Ectodermal cell (in vitro differentiated cells): ENCODE measurements at regions not wholly inside any gene's neighbourhood (a gene's known extent, or its start where the extent isn't known, plus 50 kb on each side); places are given as distances from the start of the nearest gene placed in this dataset.
"Not testable (repeated sequence)": the region's sequence is repeated elsewhere in the genome, so short reads cannot be mapped to it uniquely, and the experiment has no call there.

Source experiments
- H3K27ac ChIP-seq: 2 replicates; pipeline ENCODE4 v1.7.0; 2013; ENCODE audit warnings: mild to moderate bottlenecking, low read depth, low read length; ENCODE audit not compliant: insufficient read depth, poor library complexity, severe bottlenecking
- H3K27me3 ChIP-seq: 2 replicates; pipeline ENCODE4 v1.7.0; 2013; ENCODE audit warnings: mild to moderate bottlenecking, low read length; ENCODE audit not compliant: insufficient read depth, control insufficient read depth, poor library complexity, severe bottlenecking
- H3K36me3 ChIP-seq: one replicate; pipeline ENCODE4 v1.7.0; 2013; ENCODE audit warnings: low read length; ENCODE audit not compliant: control insufficient read depth, insufficient read depth
- H3K4me1 ChIP-seq: one replicate; pipeline ENCODE4 v1.7.0; 2013; ENCODE audit warnings: low read length; ENCODE audit not compliant: control insufficient read depth, insufficient read depth
- H3K4me3 ChIP-seq: 2 replicates; pipeline ENCODE4 v1.7.0; 2013; ENCODE audit warnings: low read depth, low read length, control low read depth; ENCODE audit not compliant: insufficient read depth
- H3K9me3 ChIP-seq: 2 replicates; pipeline ENCODE4 v1.7.0; 2013; ENCODE audit warnings: mild to moderate bottlenecking, low read length, moderate library complexity; ENCODE audit not compliant: control insufficient read depth
- WGBS, 2 experiments: methylation state at CpG; one replicate each; pipeline ENCODE4 v1.1.7; 2013; ENCODE audit warnings: missing lambda C conversion rate in 2 of 2; 5-methylcytosine and 5-hydroxymethylcytosine counted together

DNA sequence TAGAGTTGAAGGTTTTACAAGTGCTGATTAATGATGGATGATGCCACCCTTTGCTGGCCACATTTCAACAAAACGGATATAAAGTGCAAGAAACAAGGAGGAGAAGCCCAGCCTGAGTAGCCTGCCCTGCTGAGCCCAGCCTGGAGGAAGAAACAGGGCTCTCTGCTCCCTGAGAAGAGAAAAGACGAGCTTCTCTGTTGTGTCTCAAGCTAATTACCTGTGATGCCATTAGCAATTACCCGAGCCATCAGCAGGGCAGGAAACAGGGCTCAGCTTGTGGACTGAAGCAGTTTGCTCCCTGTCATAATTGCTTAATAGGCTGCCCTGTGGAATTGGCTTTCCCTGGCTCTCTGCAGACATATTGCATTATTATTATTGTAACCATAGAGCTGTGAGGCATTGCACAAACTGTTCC is 709.3 kb upstream of the AUTS2 start:
- 75 to 77% methylated on average over 3 of the region's 3 CpGs for WGBS, 2 experiments
- Histone ChIP-seq H3K4me1 (no peaks in the 10 kb centered on the region), H3K36me3 (no peaks in the 10 kb centered on the region), H3K4me3 (no peak overlapping the region), H3K27ac (no peak overlapping the region), H3K27me3 (no peaks in the 10 kb centered on the region), H3K9me3 (no peaks in the 10 kb centered on the region)

DNA sequence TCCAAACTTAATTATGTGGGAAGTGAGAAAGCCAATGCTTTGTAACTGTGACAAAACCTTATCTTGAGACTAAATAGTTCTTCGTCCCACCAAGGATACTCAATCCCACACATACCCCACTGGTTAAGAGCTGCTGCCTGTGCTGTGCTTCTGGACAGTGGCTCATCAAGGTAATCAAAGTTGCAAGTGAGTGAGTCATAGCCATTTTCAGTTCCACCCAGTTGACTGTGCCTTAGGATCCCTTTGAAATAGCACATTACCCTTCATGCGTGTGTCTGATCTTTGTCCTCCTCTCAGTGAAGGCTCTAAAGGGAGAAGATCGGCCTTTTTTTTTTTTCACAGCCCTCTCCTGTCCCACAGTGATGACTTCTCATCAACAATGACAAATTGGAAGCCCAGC is 706.0 kb upstream of the AUTS2 start:
- Histone ChIP-seq H3K4me3 (no peak overlapping the region), H3K27me3 (no peaks in the 10 kb centered on the region), H3K4me1 (no peaks in the 10 kb centered on the region), H3K27ac (no peak overlapping the region), H3K36me3 (no peaks in the 10 kb centered on the region), H3K9me3 (no peaks in the 10 kb centered on the region)
- 95% methylated on average over 3 of the region's 3 CpGs for WGBS, 2 experiments

DNA sequence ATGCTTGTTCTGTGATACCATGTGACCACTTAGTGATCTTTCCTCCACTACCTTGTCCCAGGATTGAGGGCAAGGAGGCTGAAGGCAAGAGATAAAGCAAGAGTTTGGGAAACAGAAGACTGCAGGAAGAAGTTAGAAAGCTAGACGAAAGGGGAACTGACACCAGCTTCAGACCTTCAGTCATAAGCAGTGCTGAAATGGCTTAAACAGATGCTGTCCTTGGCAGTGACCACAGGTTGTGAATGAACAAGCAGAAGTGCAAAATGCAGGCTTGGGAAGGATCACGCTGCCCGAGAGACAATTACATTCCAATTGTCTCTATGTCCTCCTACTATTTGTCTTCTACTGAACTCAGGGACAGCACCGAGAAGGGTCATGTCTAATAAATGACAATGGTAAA is 704.9 kb upstream of the AUTS2 start:
- H3K4me3 ChIP-seq: no peak overlapping the region
- no peak overlapping the region for H3K27ac ChIP-seq
- H3K27me3 ChIP-seq: no peaks in the 10 kb centered on the region
- 90 to 96% methylated on average over 4 of the region's 4 CpGs for WGBS, 2 experiments
- H3K9me3 ChIP-seq: no peaks in the 10 kb centered on the region
- H3K36me3 ChIP-seq: no peaks in the 10 kb centered on the region
- H3K4me1 ChIP-seq: no peaks in the 10 kb centered on the region

DNA sequence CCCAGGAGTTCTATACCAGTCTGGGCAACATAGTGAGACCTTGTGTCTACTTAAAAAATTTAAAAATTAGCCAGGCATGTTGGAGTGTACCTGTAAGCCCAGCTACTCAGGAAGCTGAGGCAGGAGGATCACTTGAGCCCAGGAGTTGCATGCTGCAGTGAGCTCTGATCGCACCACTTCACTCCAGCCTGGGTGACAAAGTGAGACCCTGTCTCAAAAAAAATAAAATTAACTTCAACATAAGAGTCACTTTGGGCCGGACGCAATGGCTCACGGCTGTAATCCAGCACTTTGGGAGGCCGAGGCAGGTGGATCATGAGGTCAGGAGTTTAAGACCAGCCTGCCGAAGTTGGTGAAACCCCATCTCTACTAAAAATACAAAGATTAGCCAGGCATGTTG is 699.1 kb upstream of the AUTS2 start:
- H3K36me3 ChIP-seq, H3K4me1 ChIP-seq, H3K9me3 ChIP-seq, H3K27ac ChIP-seq, H3K4me3 ChIP-seq, H3K27me3 ChIP-seq: not testable (repeated sequence)
- WGBS, 2 experiments: 91 to 94% methylated on average over 6 of the region's 6 CpGs

DNA sequence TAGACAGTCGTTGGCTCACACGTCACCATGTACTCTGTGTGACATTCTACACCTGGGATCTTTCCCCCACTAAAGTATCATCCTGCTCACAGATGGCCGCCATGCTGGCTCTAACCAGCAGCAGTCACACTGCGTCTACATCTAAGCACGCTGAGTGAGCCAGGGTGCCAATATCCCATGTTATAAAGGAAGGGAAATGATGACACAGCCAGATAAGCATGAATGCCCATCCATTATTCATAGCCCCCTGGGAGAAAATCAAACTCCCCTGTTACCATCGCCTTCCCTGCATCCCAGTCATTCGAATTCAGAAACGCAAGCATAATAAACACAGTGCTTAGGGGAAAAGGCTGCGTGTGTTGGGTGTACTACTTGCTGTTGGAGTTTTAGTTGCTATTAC is 698.2 kb upstream of the AUTS2 start:
- WGBS, 2 experiments: 92 to 98% methylated on average over 9 of the region's 9 CpGs
- H3K4me3 ChIP-seq: no peak overlapping the region
- H3K27ac ChIP-seq: no peak overlapping the region
- no peaks in the 10 kb centered on the region for H3K36me3 ChIP-seq
- no peaks in the 10 kb centered on the region for H3K27me3 ChIP-seq
- no peaks in the 10 kb centered on the region for H3K9me3 ChIP-seq
- no peaks in the 10 kb centered on the region for H3K4me1 ChIP-seq

DNA sequence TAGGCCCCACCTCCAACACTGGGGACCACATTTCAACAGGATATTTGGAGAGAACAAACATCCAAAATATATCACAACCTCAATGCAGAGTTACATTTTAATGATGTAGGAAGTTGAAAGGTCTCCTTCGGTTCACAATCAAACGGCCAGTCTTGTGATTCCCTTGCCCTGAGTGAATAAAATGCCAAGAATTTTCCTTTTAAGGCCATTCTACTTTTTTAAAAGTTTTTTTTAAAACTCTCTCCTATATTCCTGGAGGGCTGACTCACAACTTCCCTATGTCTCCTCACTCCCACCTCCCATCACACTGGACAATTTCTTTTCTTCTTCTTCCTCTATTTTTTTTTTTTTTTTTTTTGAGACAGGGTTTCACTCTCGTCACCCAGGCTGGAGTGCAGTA is 693.6 kb upstream of the AUTS2 start:
- Histone ChIP-seq H3K9me3 (no peaks in the 10 kb centered on the region), H3K27ac (no peak overlapping the region), H3K27me3 (no peaks in the 10 kb centered on the region), H3K36me3 (no peaks in the 10 kb centered on the region), H3K4me1 (no peaks in the 10 kb centered on the region), H3K4me3 (no peak overlapping the region)
- 85 to 91% methylated on average over 3 of the region's 3 CpGs for WGBS, 2 experiments

DNA sequence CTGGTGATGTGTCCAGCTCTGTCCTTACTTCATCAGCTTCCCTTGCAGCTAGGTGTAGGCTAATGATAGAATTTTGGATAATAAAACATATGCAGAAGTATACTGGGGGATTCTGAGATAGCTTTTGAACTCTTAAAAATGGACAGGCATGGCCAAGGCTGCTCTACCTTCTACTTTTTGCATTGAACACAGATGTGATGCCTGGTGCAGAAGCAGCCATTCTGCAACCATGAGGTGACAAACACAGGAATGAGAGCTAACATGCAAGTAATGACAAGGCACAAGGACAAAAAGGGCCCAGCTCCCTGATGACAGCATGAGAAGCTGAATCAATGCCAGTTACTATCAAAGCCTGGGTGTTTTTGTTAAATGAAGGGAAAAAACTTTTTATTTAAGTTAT is 686.5 kb upstream of the AUTS2 start:
- Histone ChIP-seq H3K27ac (no peak overlapping the region), H3K9me3 (no peaks in the 10 kb centered on the region), H3K27me3 (no peaks in the 10 kb centered on the region), H3K36me3 (no peaks in the 10 kb centered on the region), H3K4me3 (no peak overlapping the region), H3K4me1 (no peaks in the 10 kb centered on the region)

DNA sequence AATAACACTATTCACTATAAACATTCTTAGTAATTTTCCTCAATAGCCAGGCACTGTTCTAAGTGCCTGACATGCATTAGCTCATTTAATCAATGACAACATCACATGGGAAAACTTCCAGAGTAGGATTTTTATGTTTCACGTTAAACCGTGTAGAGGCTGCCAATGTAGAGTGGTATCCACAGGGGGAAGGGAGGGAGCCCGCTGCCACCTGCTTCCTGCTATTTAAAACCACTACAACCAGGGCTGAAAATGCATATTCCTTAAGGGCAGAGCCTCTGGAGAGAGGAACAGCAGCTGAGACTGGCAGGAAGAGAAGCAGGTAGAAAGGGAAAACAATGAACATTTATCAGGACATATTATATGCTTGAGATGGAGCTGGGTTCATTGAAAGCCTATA is 684.3 kb upstream of the AUTS2 start:
- Histone ChIP-seq H3K4me1 (no peaks in the 10 kb centered on the region), H3K9me3 (no peaks in the 10 kb centered on the region), H3K27ac (no peak overlapping the region), H3K4me3 (no peak overlapping the region), H3K27me3 (no peaks in the 10 kb centered on the region), H3K36me3 (no peaks in the 10 kb centered on the region)
- WGBS, 2 experiments: 83 to 89% methylated on average over 2 to 3 of the region's 3 CpGs

DNA sequence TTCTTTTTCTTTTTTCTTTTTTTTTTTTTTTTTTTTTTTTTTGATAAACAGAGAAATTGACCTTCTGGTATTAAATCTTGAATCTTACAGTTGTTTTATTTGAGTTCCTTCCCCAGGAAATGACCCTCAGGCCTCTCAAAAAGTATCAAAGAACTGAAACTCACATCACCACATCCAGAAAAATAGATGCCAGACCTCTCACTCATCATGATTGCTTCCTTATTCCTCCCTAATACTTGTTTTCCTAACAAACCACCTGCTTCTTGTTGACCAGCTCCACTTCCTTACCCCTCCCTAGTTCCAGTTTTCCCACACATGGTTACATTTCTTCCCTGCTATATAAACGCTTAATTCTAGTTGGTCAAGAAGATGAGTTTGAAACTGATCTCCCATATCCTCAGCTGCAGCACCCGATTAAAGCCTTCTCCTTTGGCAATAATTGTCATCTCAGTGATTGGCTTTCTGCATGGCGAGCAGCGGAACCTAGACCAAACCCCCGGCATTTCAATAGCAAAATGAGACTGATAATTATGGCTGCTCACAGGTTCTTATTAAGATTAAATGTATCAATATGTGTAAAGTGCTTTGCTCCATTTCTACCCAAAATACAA is 681.1 kb upstream of the AUTS2 start:
- H3K4me3 ChIP-seq: no peak overlapping the region
- H3K27me3 ChIP-seq: no peaks in the 10 kb centered on the region
- 91 to 96% methylated on average over 5 of the region's 5 CpGs for WGBS, 2 experiments
- no peaks in the 10 kb centered on the region for H3K4me1 ChIP-seq
- no peak overlapping the region for H3K27ac ChIP-seq
- no peaks in the 10 kb centered on the region for H3K36me3 ChIP-seq
- peaks cover 4% of the 10 kb centered on the region for H3K9me3 ChIP-seq

DNA sequence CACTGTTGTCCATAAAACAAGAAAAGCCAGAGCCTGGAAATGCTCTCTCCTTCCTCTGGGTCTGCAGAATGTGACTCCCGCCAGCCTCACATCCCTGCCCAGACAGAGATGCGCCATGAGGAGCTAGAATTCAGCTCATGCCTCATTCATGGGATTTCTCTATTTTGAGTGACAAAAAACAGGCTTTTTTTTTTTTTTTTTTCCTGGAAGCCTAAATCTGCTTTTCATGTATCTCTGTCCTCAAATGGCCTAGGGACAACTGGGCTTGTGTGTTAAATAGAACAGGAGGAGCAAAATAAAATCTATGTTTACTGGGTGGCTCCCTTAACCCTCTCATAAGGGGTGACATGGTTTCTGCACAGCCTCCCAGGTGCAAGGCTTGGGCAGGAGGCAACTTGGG is 679.7 kb upstream of the AUTS2 start:
- WGBS, 2 experiments: 90 to 95% methylated on average over 2 of the region's 2 CpGs
- Histone ChIP-seq H3K4me1 (no peaks in the 10 kb centered on the region), H3K9me3 (peaks cover 4% of the 10 kb centered on the region), H3K27me3 (no peaks in the 10 kb centered on the region), H3K27ac (no peak overlapping the region), H3K36me3 (no peaks in the 10 kb centered on the region), H3K4me3 (no peak overlapping the region)

DNA sequence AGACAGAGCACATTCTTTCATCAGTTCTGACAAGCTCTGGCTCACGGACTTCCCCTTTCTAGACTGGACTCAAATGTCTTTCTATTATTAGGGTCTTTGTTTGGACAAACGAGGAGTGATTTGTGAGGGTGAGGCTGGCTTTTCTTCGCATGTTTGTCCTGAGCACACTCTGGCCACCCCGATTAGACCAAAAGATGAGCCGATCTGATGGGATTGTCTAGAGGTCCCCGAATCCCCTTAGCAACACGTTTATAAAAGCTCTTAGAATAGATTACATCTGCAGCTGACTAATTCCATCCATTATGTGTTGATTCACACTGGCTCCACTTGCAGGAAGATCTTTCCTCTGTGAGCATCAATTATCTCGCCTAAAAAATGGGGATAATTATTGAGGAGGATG is 675.4 kb upstream of the AUTS2 start:
- no peaks in the 10 kb centered on the region for H3K36me3 ChIP-seq
- peaks cover 4% of the 10 kb centered on the region for H3K9me3 ChIP-seq
- no peak overlapping the region for H3K27ac ChIP-seq
- WGBS, 2 experiments: 92 to 94% methylated on average over 8 of the region's 8 CpGs
- H3K4me3 ChIP-seq: no peak overlapping the region
- no peaks in the 10 kb centered on the region for H3K27me3 ChIP-seq
- no peaks in the 10 kb centered on the region for H3K4me1 ChIP-seq
